Aorta (tissue), 5 donors: ENCODE measurements at regions not wholly inside any gene's neighbourhood (a gene's known extent, or its start where the extent isn't known, plus 50 kb on each side); places are given as distances from the start of the nearest gene placed in this dataset.

ENCODE experiments used
- ATAC-seq: fragments of 200-7000 bp; cut with Tn5 transposase; one replicate; pipeline ENCODE4 v1.9.1; 2022; ENCODE audit warnings: moderate library complexity; ENCODE audit not compliant: low FRiP score
- DNase-seq, 2 donors: peaks; one replicate each; pipeline ENCODE4 v3.0.0-alpha.2; 2020
- H3K27ac ChIP-seq, 2 donors: one replicate each; pipeline ENCODE4 v1.5.1; 2013; ENCODE audit warnings: low read length in 2 of 2, mild to moderate bottlenecking in 2 of 2, moderate library complexity in 2 of 2, control low read depth in 1 of 2, inconsistent platforms in 1 of 2, low read depth in 1 of 2
- H3K27me3 ChIP-seq, 2 donors: one replicate each; pipeline ENCODE4 v1.6.1; 2013; ENCODE audit warnings: control low read depth in 1 of 2, low read length in 1 of 2, mild to moderate bottlenecking in 1 of 2, moderate library complexity in 1 of 2; ENCODE audit not compliant: insufficient read depth in 2 of 2, control insufficient read depth in 1 of 2
- H3K36me3 ChIP-seq, 2 donors: one replicate each; pipeline ENCODE4 v1.6.1; 2013; ENCODE audit warnings: control low read depth in 1 of 2, low read length in 1 of 2, mild to moderate bottlenecking in 1 of 2; ENCODE audit not compliant: insufficient read depth in 2 of 2, control insufficient read depth in 1 of 2
- H3K4me1 ChIP-seq, 2 donors: one replicate each; pipeline ENCODE4 v1.6.1; 2013; ENCODE audit warnings: low read length in 2 of 2, control low read depth in 1 of 2, mild to moderate bottlenecking in 1 of 2, moderate library complexity in 1 of 2; ENCODE audit not compliant: insufficient read depth in 2 of 2, control insufficient read depth in 1 of 2
- H3K4me3 ChIP-seq, 2 donors: one replicate each; pipeline ENCODE4 v1.5.1; 2013; ENCODE audit warnings: low read length in 2 of 2, control low read depth in 1 of 2, mild to moderate bottlenecking in 1 of 2
- H3K9me3 ChIP-seq: one replicate; pipeline ENCODE4 v1.6.1; 2013; ENCODE audit warnings: mild to moderate bottlenecking, low read length; ENCODE audit not compliant: control insufficient read depth
- WGBS, 2 donors: extraction: QIAGEN DNeasy Blood & Tissue Kit; methylation state at CpG; one replicate each; pipeline ENCODE4 v1.1.7; 2013; 5-methylcytosine and 5-hydroxymethylcytosine counted together
- intact Hi-C, 2 donors: fragments of 100-400 bp; cut with DNase I; formaldehyde crosslinking; loops; one replicate each; pipeline versions ENCODE4 v1.14.2 to v1.15.0; 2022
- donor health status: healthy with polysubstance abuse.
- donor health status: Bipolar disorder and iron deficiency.
- donor health status: DM: no; HTN: no; CAD: no.
- donor health status: DM: no; HTN: no; CAD: no.
- donor health status: DM: yes; HTN: yes; CAD: no.

DNA sequence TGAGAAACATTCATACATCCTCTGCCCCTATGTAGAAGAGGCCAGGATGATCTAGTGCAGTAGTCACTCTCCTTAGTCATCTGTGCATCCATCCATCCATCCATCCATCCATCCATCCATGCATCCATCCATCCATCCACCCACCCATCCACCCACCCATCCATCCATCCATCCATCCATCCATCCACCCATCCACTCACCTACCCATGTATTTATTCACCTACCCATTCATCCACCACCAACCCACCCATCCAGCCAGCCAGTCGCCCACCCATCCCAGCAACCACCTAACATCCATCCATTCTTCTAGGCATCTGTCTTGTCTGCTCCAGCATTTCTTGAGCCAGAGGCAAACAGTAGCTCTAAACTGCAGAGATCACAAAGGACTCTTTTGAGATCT is 87.1 kb downstream of the MSX2 start:
- no peak overlapping the region for H3K4me3 ChIP-seq
- no peaks in the 10 kb centered on the region for H3K36me3 ChIP-seq
- no peaks in the 10 kb centered on the region for H3K4me1 ChIP-seq
- H3K27ac ChIP-seq: no peak overlapping the region
- intact Hi-C loops: no loop called here
- ATAC-seq (no peak), DNase-seq (no peak)
- no peaks in the 10 kb centered on the region for H3K9me3 ChIP-seq
- 83 to 89% methylated on average over 1 of the region's 1 CpG for WGBS, 2 donors
- no peaks in the 10 kb centered on the region for H3K27me3 ChIP-seq

DNA sequence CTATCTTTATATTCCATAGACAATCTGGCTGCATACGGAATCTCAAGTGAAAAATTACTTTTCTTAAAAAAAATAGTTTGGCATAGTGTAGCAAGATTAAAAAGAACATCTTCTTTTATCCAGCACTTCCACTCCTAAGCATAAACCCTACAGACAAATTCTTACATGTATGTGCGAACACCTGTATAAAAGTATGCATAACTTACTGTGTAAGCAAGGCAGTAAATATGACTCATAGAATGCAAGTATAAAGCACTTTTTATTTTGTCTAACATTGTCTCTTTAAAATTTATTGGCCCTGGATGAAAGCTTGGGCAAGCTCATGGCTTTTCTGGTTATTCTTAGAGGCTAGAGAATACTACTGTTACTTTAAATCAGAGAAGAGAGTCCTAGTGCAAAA is 86.4 kb downstream of the MSX2 start:
- Histone ChIP-seq H3K4me1 (no peaks in the 10 kb centered on the region), H3K27ac (no peak overlapping the region), H3K27me3 (no peaks in the 10 kb centered on the region), H3K9me3 (no peaks in the 10 kb centered on the region), H3K4me3 (no peak overlapping the region), H3K36me3 (no peaks in the 10 kb centered on the region)
- intact Hi-C loops: no loop called here
- ATAC-seq (no peak), DNase-seq (no peak)
- 86 to 87% methylated on average over 2 of the region's 2 CpGs for WGBS, 2 donors

DNA sequence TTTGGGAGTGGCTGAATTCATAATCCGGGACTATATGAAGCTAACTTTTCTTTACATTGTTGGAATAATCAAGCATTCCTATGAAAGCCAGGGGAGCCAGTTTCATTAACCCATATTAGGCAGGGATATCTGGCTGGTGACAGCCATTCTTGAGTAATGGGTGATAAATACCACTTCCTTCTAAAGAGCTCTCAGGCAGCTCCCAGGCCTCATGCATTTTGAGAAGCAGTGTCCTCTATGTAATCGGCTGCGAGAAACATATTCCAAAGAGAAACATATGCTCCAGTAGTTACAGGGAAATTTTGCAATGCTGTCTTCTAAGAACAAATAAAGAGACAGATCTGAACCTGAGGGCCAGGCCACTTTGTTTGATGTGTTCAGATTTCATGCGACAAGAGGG is 83.1 kb downstream of the MSX2 start:
- ATAC-seq (no peak), DNase-seq (no peak)
- no peaks in the 10 kb centered on the region for H3K4me1 ChIP-seq
- peaks cover 5% of the 10 kb centered on the region for H3K9me3 ChIP-seq
- WGBS, 2 donors: 45 to 57% methylated on average over 4 of the region's 4 CpGs
- no peak overlapping the region for H3K4me3 ChIP-seq
- H3K27ac ChIP-seq: no peak overlapping the region
- no peaks in the 10 kb centered on the region for H3K27me3 ChIP-seq
- intact Hi-C loops: no loop called here
- no peaks in the 10 kb centered on the region for H3K36me3 ChIP-seq

DNA sequence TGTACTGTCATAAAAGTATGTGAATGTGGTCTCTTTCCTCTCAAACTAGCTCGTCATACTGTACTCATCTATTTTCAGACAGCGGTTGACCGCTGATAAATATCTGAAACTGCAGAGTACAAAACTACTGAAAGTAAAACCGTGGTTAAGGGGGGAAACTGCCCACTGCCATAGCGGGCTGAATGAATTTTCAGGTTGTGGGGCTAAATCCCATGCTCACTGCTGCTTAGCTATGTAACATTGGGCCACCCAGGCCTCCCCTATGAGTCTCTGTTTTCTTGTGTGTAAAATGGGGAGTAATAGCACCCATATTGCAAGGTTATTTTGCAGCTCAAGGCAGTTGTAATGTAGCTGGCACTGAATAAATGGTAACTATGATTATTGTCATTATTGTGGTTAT is 82.3 kb downstream of the MSX2 start:
- Histone ChIP-seq H3K9me3 (peaks cover 5% of the 10 kb centered on the region), H3K4me3 (no peak overlapping the region), H3K4me1 (no peaks in the 10 kb centered on the region), H3K27ac (no peak overlapping the region), H3K36me3 (no peaks in the 10 kb centered on the region), H3K27me3 (no peaks in the 10 kb centered on the region)
- no peak for ATAC-seq
- DNase-seq: no peak
- intact Hi-C loops: no loop called here
- 73 to 83% methylated on average over 5 of the region's 5 CpGs for WGBS, 2 donors

- H3K4me3 ChIP-seq: no peak overlapping the region
- H3K36me3 ChIP-seq: no peaks in the 10 kb centered on the region
- DNase-seq (no peak), ATAC-seq (no peak)
- H3K27ac ChIP-seq: no peak overlapping the region
- WGBS, 2 donors: 39 to 44% methylated on average over 2 of the region's 2 CpGs
- no peaks in the 10 kb centered on the region for H3K27me3 ChIP-seq
- peaks cover 9% of the 10 kb centered on the region for H3K9me3 ChIP-seq
- no peaks in the 10 kb centered on the region for H3K4me1 ChIP-seq
- intact Hi-C loops: no loop called here
Observed at GRCh38 chr5:174801798-174802197, 77.4 kb downstream of the MSX2 start.

DNA sequence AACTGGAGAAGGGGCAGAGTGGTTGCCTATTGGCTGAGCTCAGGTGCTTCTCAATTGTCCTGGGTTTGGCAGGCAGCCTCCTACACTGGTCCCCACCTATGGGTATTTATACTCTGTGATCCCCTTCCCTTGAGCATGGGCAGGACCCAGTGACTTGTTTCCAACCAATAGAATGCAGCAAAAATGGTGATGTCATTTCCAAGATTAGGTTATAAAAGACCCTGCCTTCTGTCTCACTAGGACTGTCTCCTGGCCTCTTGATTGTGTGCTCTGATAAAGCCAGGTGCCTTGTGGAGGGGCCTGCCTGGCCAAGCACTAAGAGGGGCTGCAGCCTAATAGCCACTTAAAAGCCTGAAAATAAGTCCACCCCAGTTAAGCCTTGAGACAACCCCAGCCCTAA is 76.1 kb downstream of the MSX2 start:
- Histone ChIP-seq H3K27ac (no peak overlapping the region), H3K36me3 (no peaks in the 10 kb centered on the region), H3K4me3 (no peak overlapping the region), H3K4me1 (no peaks in the 10 kb centered on the region), H3K27me3 (no peaks in the 10 kb centered on the region), H3K9me3 (peaks cover 6% of the 10 kb centered on the region)
- intact Hi-C loops: no loop called here
- ATAC-seq: no peak
- no peak for DNase-seq

DNA sequence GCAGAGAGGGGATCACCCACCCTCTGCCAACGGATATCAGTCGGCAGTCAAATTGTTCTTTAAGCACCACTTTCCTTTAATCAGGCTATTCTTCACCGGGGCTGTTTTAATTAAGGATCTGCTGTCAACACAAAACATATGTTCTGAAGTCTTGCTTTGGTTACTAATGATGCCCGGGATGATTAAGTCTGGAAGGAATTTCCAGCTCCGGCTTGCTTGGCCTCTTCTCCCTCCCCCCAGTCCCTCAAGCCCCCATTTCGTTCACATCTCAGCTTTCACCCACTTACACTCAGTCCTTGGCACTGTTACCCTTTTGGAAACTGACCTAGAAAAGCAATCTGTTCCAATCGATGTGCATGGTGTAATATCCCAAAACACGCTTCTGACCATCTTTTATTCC is 74.7 kb downstream of the MSX2 start:
- Histone ChIP-seq H3K9me3 (peaks cover 4% of the 10 kb centered on the region), H3K36me3 (no peaks in the 10 kb centered on the region), H3K4me1 (no peaks in the 10 kb centered on the region), H3K27me3 (no peaks in the 10 kb centered on the region), H3K4me3 (no peak overlapping the region), H3K27ac (no peak overlapping the region)
- intact Hi-C loops: no loop called here
- DNase-seq: no peak
- ATAC-seq: no peak
- WGBS, 2 donors: 29 to 31% methylated on average over 7 to 8 of the region's 8 CpGs

- intact Hi-C loops: no loop called here
- Histone ChIP-seq H3K27me3 (no peaks in the 10 kb centered on the region), H3K4me3 (no peak overlapping the region), H3K36me3 (no peaks in the 10 kb centered on the region), H3K4me1 (no peaks in the 10 kb centered on the region), H3K27ac (no peak overlapping the region), H3K9me3 (peaks cover 4% of the 10 kb centered on the region)
- no peak for ATAC-seq
- 60 to 73% methylated on average over 7 of the region's 7 CpGs for WGBS, 2 donors
- DNase-seq: no peak
Observed at GRCh38 chr5:174798551-174798951, 74.2 kb downstream of the MSX2 start.

- Histone ChIP-seq H3K27me3 (no peaks in the 10 kb centered on the region), H3K4me1 (no peaks in the 10 kb centered on the region), H3K9me3 (peaks cover 4% of the 10 kb centered on the region), H3K27ac (no peak overlapping the region), H3K4me3 (no peak overlapping the region), H3K36me3 (no peaks in the 10 kb centered on the region)
- DNase-seq (no peak), ATAC-seq (no peak)
- intact Hi-C loops: no loop called here
- 78 to 80% methylated on average over 7 of the region's 7 CpGs for WGBS, 2 donors
Observed at GRCh38 chr5:174796711-174797192, 72.4 kb downstream of the MSX2 start.
